ENCODE measurements at regions not wholly inside any gene's neighbourhood (a gene's known extent, or its start where the extent isn't known, plus 50 kb on each side); places are given as distances from the start of the nearest gene placed in this dataset.
A peak's percentile ranks its signal among the peaks of the same experiment; 100 is the strongest.

- peak; percentile 55 for DNase-seq (ENCODE audit: low read depth)
Observed at GRCh38 chr11:120061036-120061760, 76.7 kb downstream of the TRIM29 start.

GRCh38 chr11:120060512-120060911 lies 77.4 kb downstream of the TRIM29 start:
- DNase-seq (ENCODE audit: low read depth) = no peak

- DNase-seq (ENCODE audit: low read depth) = no peak
Observed at GRCh38 chr11:120058931-120059330, 79.0 kb downstream of the TRIM29 start.

- peak; percentile 70 for DNase-seq (ENCODE audit: low read depth)
Observed at GRCh38 chr11:120057595-120058581, 80.0 kb downstream of the TRIM29 start.

- DNase-seq (ENCODE audit: low read depth) = no peak
Observed at GRCh38 chr11:120057028-120057330, 80.9 kb downstream of the TRIM29 start.

GRCh38 chr11:120056301-120057027 lies 81.4 kb downstream of the TRIM29 start:
- no peak for DNase-seq (ENCODE audit: low read depth)

- peak; percentile 63 for DNase-seq (ENCODE audit: low read depth)
Observed at GRCh38 chr11:120055646-120056045, 82.3 kb downstream of the TRIM29 start.

- DNase-seq (ENCODE audit: low read depth) = no peak
Observed at GRCh38 chr11:120054753-120055045, 83.2 kb downstream of the TRIM29 start.

GRCh38 chr11:120054016-120054752 lies 83.7 kb downstream of the TRIM29 start:
- no peak for DNase-seq (ENCODE audit: low read depth)

GRCh38 chr11:120052196-120052775 lies 85.6 kb downstream of the TRIM29 start:
- DNase-seq (ENCODE audit: low read depth) = no peak

GRCh38 chr11:120044011-120044675 lies 93.8 kb downstream of the TRIM29 start:
- DNase-seq (ENCODE audit: low read depth) = no peak

GRCh38 chr11:120043328-120043945 lies 94.5 kb downstream of the TRIM29 start:
- DNase-seq (ENCODE audit: low read depth) = no peak

GRCh38 chr11:120041625-120042024 lies 96.3 kb downstream of the TRIM29 start:
- DNase-seq (ENCODE audit: low read depth) = no peak

- DNase-seq (ENCODE audit: low read depth) = no peak
Observed at GRCh38 chr11:120040151-120040840, 97.6 kb downstream of the TRIM29 start.

GRCh38 chr11:120039039-120039438 lies 98.9 kb downstream of the TRIM29 start:
- no peak for DNase-seq (ENCODE audit: low read depth)

GRCh38 chr11:120037111-120037510 lies 100.8 kb downstream of the TRIM29 start:
- no peak for DNase-seq (ENCODE audit: low read depth)

GRCh38 chr11:120035756-120036155 lies 102.2 kb downstream of the TRIM29 start:
- DNase-seq (ENCODE audit: low read depth) = no peak

- DNase-seq (ENCODE audit: low read depth) = no peak
Observed at GRCh38 chr11:120034881-120035630, 102.9 kb downstream of the TRIM29 start.

- DNase-seq (ENCODE audit: low read depth) = no peak
Observed at GRCh38 chr11:120034176-120034875, 103.6 kb downstream of the TRIM29 start.
